Activated naive CD8-positive, alpha-beta T cell treated with anti-CD3 and anti-CD28 coated beads, Interleukin-2, amount 10 ng/mL, durations not matched to agents 7 days and 5 days (primary cell): ENCODE measurements at regions not wholly inside any gene's neighbourhood (a gene's known extent, or its start where the extent isn't known, plus 50 kb on each side); places are given as distances from the start of the nearest gene placed in this dataset.
"Not testable (repeated sequence)": the region's sequence is repeated elsewhere in the genome, so short reads cannot be mapped to it uniquely, and the experiment has no call there.

Source experiments
- ATAC-seq: fragments of 150-1000 bp; cut with Tn5 transposase; one replicate; pipeline ENCODE4 v1.10.0; 2021; ENCODE audit warnings: low read depth, moderate library complexity
- POLR2A ChIA-PET: fragments of 350-600 bp; sonication (Branson Sonifier 250); formaldehyde crosslinking; loops from one replicate; lab custom pipeline; 2021; ENCODE audit warnings: antibody characterized with exemption; lab: Charles Lee
- DNase-seq: peaks from one replicate; pipeline ENCODE4 v3.0.0; 2021
- H3K27ac Mint-ChIP-seq: one replicate; pipeline ENCODE4 v1.8.0; 2022; ENCODE audit warnings: mild to moderate bottlenecking, mixed read lengths
- H3K27me3 Mint-ChIP-seq: one replicate; pipeline ENCODE4 v1.8.0; 2022; ENCODE audit warnings: mild to moderate bottlenecking, moderate library complexity, mixed read lengths
- H3K36me3 Mint-ChIP-seq: one replicate; pipeline ENCODE4 v1.8.0; 2021; ENCODE audit warnings: mild to moderate bottlenecking, mixed read lengths
- H3K4me1 Mint-ChIP-seq: one replicate; pipeline ENCODE4 v1.8.0; 2021; ENCODE audit warnings: mixed read lengths
- H3K4me3 Mint-ChIP-seq: one replicate; pipeline ENCODE4 v1.8.0; 2022; ENCODE audit warnings: mild to moderate bottlenecking, moderate library complexity, mixed read lengths
- H3K9me3 Mint-ChIP-seq: one replicate; pipeline ENCODE4 v1.8.0; 2021; ENCODE audit warnings: mixed read lengths

- DNase-seq (no peak), ATAC-seq (no peak)
- no peak overlapping the region for H3K27ac Mint-ChIP-seq
- H3K27me3 Mint-ChIP-seq, result peaks cover 17% of the 10 kb centered on the region
- POLR2A ChIA-PET, result no interaction called here
- H3K9me3 Mint-ChIP-seq, result no peaks in the 10 kb centered on the region
- no peaks in the 10 kb centered on the region for H3K4me1 Mint-ChIP-seq
- no peak overlapping the region for H3K4me3 Mint-ChIP-seq
- no peaks in the 10 kb centered on the region for H3K36me3 Mint-ChIP-seq
Measured at GRCh38 chr12:5096241-5096924, 52.7 kb downstream of the KCNA5 start.

- DNase-seq, result no peak
- ATAC-seq, result no peak
- POLR2A ChIA-PET, result no interaction called here
Measured at GRCh38 chr12:5097786-5098185, 54.1 kb downstream of the KCNA5 start.

GRCh38 chr12:5099136-5099535 is 55.5 kb downstream of the KCNA5 start:
- Mint-ChIP-seq H3K36me3 (no peaks in the 10 kb centered on the region), H3K4me1 (no peaks in the 10 kb centered on the region), H3K27me3 (peaks cover 16% of the 10 kb centered on the region), H3K4me3 (no peak overlapping the region), H3K9me3 (no peaks in the 10 kb centered on the region), H3K27ac (no peak overlapping the region)
- POLR2A ChIA-PET, result no interaction called here
- DNase-seq (no peak), ATAC-seq (no peak)

More at GRCh38 chr12:5097786-5098185, 54.1 kb downstream of the KCNA5 start:
- Mint-ChIP-seq H3K4me3 (no peak overlapping the region), H3K36me3 (no peaks in the 10 kb centered on the region), H3K27ac (no peak overlapping the region), H3K4me1 (no peaks in the 10 kb centered on the region), H3K9me3 (no peaks in the 10 kb centered on the region), H3K27me3 (peaks cover 16% of the 10 kb centered on the region)

GRCh38 chr12:5099591-5099990 is 55.9 kb downstream of the KCNA5 start:
- no peak overlapping the region for H3K27ac Mint-ChIP-seq
- POLR2A ChIA-PET, result no interaction called here
- no peaks in the 10 kb centered on the region for H3K4me1 Mint-ChIP-seq

GRCh38 chr12:5101686-5102085 is 58.0 kb downstream of the KCNA5 start:
- no peaks in the 10 kb centered on the region for H3K36me3 Mint-ChIP-seq
- DNase-seq (no peak), ATAC-seq (no peak)
- no peaks in the 10 kb centered on the region for H3K4me1 Mint-ChIP-seq
- POLR2A ChIA-PET, result no interaction called here
- no peak overlapping the region for H3K4me3 Mint-ChIP-seq
- H3K27ac Mint-ChIP-seq, result no peak overlapping the region
- peaks cover 12% of the 10 kb centered on the region for H3K27me3 Mint-ChIP-seq
- H3K9me3 Mint-ChIP-seq, result no peaks in the 10 kb centered on the region

More at GRCh38 chr12:5099591-5099990, 55.9 kb downstream of the KCNA5 start:
- ATAC-seq (no peak), DNase-seq (no peak)
- Mint-ChIP-seq H3K27me3 (peaks cover 13% of the 10 kb centered on the region), H3K9me3 (no peaks in the 10 kb centered on the region), H3K4me3 (no peak overlapping the region), H3K36me3 (no peaks in the 10 kb centered on the region)

GRCh38 chr12:5102261-5102789 is 58.6 kb downstream of the KCNA5 start:
- H3K36me3 Mint-ChIP-seq, result no peaks in the 10 kb centered on the region
- no peak overlapping the region for H3K27ac Mint-ChIP-seq
- no peaks in the 10 kb centered on the region for H3K4me1 Mint-ChIP-seq
- no peak for DNase-seq
- ATAC-seq, result no peak
- H3K9me3 Mint-ChIP-seq, result no peaks in the 10 kb centered on the region
- peaks cover 12% of the 10 kb centered on the region for H3K27me3 Mint-ChIP-seq
- no peak overlapping the region for H3K4me3 Mint-ChIP-seq
- POLR2A ChIA-PET, result no interaction called here

GRCh38 chr12:5102806-5103205 is 59.1 kb downstream of the KCNA5 start:
- H3K27ac Mint-ChIP-seq, result no peak overlapping the region
- POLR2A ChIA-PET, result no interaction called here
- peaks cover 12% of the 10 kb centered on the region for H3K27me3 Mint-ChIP-seq
- no peak for ATAC-seq
- no peaks in the 10 kb centered on the region for H3K4me1 Mint-ChIP-seq
- no peaks in the 10 kb centered on the region for H3K9me3 Mint-ChIP-seq
- no peak for DNase-seq
- no peaks in the 10 kb centered on the region for H3K36me3 Mint-ChIP-seq
- H3K4me3 Mint-ChIP-seq, result no peak overlapping the region

- no peaks in the 10 kb centered on the region for H3K9me3 Mint-ChIP-seq
- POLR2A ChIA-PET, result no interaction called here
- no peak for DNase-seq
- H3K36me3 Mint-ChIP-seq, result no peaks in the 10 kb centered on the region
- ATAC-seq, result no peak
- no peaks in the 10 kb centered on the region for H3K4me1 Mint-ChIP-seq
- peaks cover 20% of the 10 kb centered on the region for H3K27me3 Mint-ChIP-seq
- H3K27ac Mint-ChIP-seq, result no peak overlapping the region
- H3K4me3 Mint-ChIP-seq, result no peak overlapping the region
Measured at GRCh38 chr12:5110345-5110744, 66.7 kb downstream of the KCNA5 start.

GRCh38 chr12:5114436-5114835 is 70.8 kb downstream of the KCNA5 start:
- Mint-ChIP-seq H3K27ac (no peak overlapping the region), H3K36me3 (no peaks in the 10 kb centered on the region), H3K4me3 (no peak overlapping the region), H3K4me1 (no peaks in the 10 kb centered on the region), H3K27me3 (peaks cover 11% of the 10 kb centered on the region), H3K9me3 (no peaks in the 10 kb centered on the region)
- DNase-seq, result no peak
- POLR2A ChIA-PET, result no interaction called here
- no peak for ATAC-seq

GRCh38 chr12:5121784-5122183 is 78.1 kb downstream of the KCNA5 start:
- H3K4me1 Mint-ChIP-seq, H3K9me3 Mint-ChIP-seq, H3K4me3 Mint-ChIP-seq, DNase-seq, H3K27ac Mint-ChIP-seq, POLR2A ChIA-PET, ATAC-seq, H3K27me3 Mint-ChIP-seq, H3K36me3 Mint-ChIP-seq: not testable (repeated sequence)

GRCh38 chr12:5122256-5122831 is 78.7 kb downstream of the KCNA5 start:
- H3K36me3 Mint-ChIP-seq, DNase-seq, H3K27me3 Mint-ChIP-seq, ATAC-seq, H3K4me3 Mint-ChIP-seq, H3K4me1 Mint-ChIP-seq, H3K9me3 Mint-ChIP-seq, H3K27ac Mint-ChIP-seq, POLR2A ChIA-PET: not testable (repeated sequence)

- Mint-ChIP-seq H3K36me3 (no peaks in the 10 kb centered on the region), H3K27ac (no peak overlapping the region), H3K4me3 (no peak overlapping the region), H3K27me3 (peaks cover 2% of the 10 kb centered on the region), H3K4me1 (no peaks in the 10 kb centered on the region), H3K9me3 (no peaks in the 10 kb centered on the region)
- ATAC-seq, result no peak
- POLR2A ChIA-PET, result no interaction called here
- no peak for DNase-seq
Measured at GRCh38 chr12:5123921-5124320, 80.2 kb downstream of the KCNA5 start.

- Mint-ChIP-seq H3K4me1 (no peaks in the 10 kb centered on the region), H3K4me3 (no peak overlapping the region), H3K9me3 (no peaks in the 10 kb centered on the region), H3K27me3 (peaks cover 2% of the 10 kb centered on the region), H3K27ac (no peak overlapping the region), H3K36me3 (no peaks in the 10 kb centered on the region)
- DNase-seq (no peak), ATAC-seq (no peak)
- POLR2A ChIA-PET, result no interaction called here
Measured at GRCh38 chr12:5124401-5124800, 80.7 kb downstream of the KCNA5 start.

GRCh38 chr12:5134861-5135525 is 91.3 kb downstream of the KCNA5 start:
- ATAC-seq (no peak), DNase-seq (no peak)
- peaks cover 24% of the 10 kb centered on the region for H3K27me3 Mint-ChIP-seq
- no peaks in the 10 kb centered on the region for H3K4me1 Mint-ChIP-seq
- H3K4me3 Mint-ChIP-seq, result no peak overlapping the region
- H3K27ac Mint-ChIP-seq, result no peak overlapping the region
- H3K36me3 Mint-ChIP-seq, result no peaks in the 10 kb centered on the region
- POLR2A ChIA-PET, result no interaction called here
- no peaks in the 10 kb centered on the region for H3K9me3 Mint-ChIP-seq
